Neutrophil (primary cell): ENCODE measurements at regions not wholly inside any gene's neighbourhood (a gene's known extent, or its start where the extent isn't known, plus 50 kb on each side); places are given as distances from the start of the nearest gene placed in this dataset.

Experiments used
- H3K27ac ChIP-seq: fragments of 200-600 bp; sonication (generic); 2 replicates; pipeline ENCODE4 v1.5.1; 2016; ENCODE audit warnings: mild to moderate bottlenecking, moderate library complexity
- H3K27me3 ChIP-seq: fragments of 200-600 bp; sonication (generic); 2 replicates; pipeline ENCODE4 v1.6.0; 2016; ENCODE audit warnings: mild to moderate bottlenecking
- H3K36me3 ChIP-seq: fragments of 200-600 bp; sonication (generic); 2 replicates; pipeline ENCODE4 v1.5.1; 2017
- H3K4me1 ChIP-seq, 2 experiments: fragments of 200-600 bp in 1 of 2; sonication (generic) in 1 of 2; 1 replicate in 1 of 2; 2 replicates in 1 of 2; pipeline versions ENCODE4 v1.5.1 to v1.6.1; 2013 to 2016; ENCODE audit warnings: low read depth in 1 of 2, low read length in 1 of 2, mild to moderate bottlenecking in 1 of 2, moderate library complexity in 1 of 2; ENCODE audit not compliant: control insufficient read depth in 1 of 2, insufficient read depth in 1 of 2
- H3K4me3 ChIP-seq, 2 experiments: fragments of 200-600 bp in 1 of 2; sonication (generic) in 1 of 2; 1 replicate in 1 of 2; 2 replicates in 1 of 2; pipeline ENCODE4 v1.5.1; 2013 to 2016; ENCODE audit warnings: low read depth in 1 of 2, low read length in 1 of 2, mild to moderate bottlenecking in 1 of 2, moderate library complexity in 1 of 2
- H3K9me3 ChIP-seq: fragments of 200-600 bp; sonication (generic); 2 replicates; pipeline ENCODE4 v1.5.1; 2016
- CTCF ChIP-seq: fragments of 200-600 bp; sonication (generic); IDR thresholded peaks from 2 replicates; pipeline ENCODE4 v1.5.1; 2016; ENCODE audit warnings: antibody characterized with exemption

GRCh38 chrX:26442340-26442739, 226.4 kb downstream of the MAGEB5 start:
- no peak overlapping the region for H3K27ac ChIP-seq
- H3K9me3 ChIP-seq: no peaks in the 10 kb centered on the region
- H3K4me3 ChIP-seq: no peak overlapping the region
- no peak for TF ChIP-seq CTCF
- H3K36me3 ChIP-seq: no peaks in the 10 kb centered on the region
- no peaks in the 10 kb centered on the region for H3K27me3 ChIP-seq
- no peaks in the 10 kb centered on the region for H3K4me1 ChIP-seq

GRCh38 chrX:26414534-26414933, 198.6 kb downstream of the MAGEB5 start:
- Histone ChIP-seq H3K27me3 (no peaks in the 10 kb centered on the region), H3K4me3 (no peak overlapping the region), H3K36me3 (no peaks in the 10 kb centered on the region), H3K4me1 (no peaks in the 10 kb centered on the region), H3K9me3 (no peaks in the 10 kb centered on the region), H3K27ac (no peak overlapping the region)
- TF ChIP-seq CTCF: no peak

- H3K27ac ChIP-seq: no peak overlapping the region
- no peaks in the 10 kb centered on the region for H3K4me1 ChIP-seq
- TF ChIP-seq CTCF: no peak
- no peaks in the 10 kb centered on the region for H3K27me3 ChIP-seq
- H3K36me3 ChIP-seq: no peaks in the 10 kb centered on the region
- no peaks in the 10 kb centered on the region for H3K9me3 ChIP-seq
- H3K4me3 ChIP-seq: no peak overlapping the region
Observed at GRCh38 chrX:26411045-26411444, 195.1 kb downstream of the MAGEB5 start.

GRCh38 chrX:26409636-26410035, 193.7 kb downstream of the MAGEB5 start:
- H3K9me3 ChIP-seq: no peaks in the 10 kb centered on the region
- no peaks in the 10 kb centered on the region for H3K4me1 ChIP-seq
- H3K36me3 ChIP-seq: no peaks in the 10 kb centered on the region
- H3K4me3 ChIP-seq: no peak overlapping the region
- H3K27me3 ChIP-seq: no peaks in the 10 kb centered on the region
- H3K27ac ChIP-seq: no peak overlapping the region
- TF ChIP-seq CTCF: no peak

GRCh38 chrX:26387906-26388305, 171.9 kb downstream of the MAGEB5 start:
- H3K4me1 ChIP-seq: no peaks in the 10 kb centered on the region
- TF ChIP-seq CTCF: no peak
- no peaks in the 10 kb centered on the region for H3K36me3 ChIP-seq
- no peaks in the 10 kb centered on the region for H3K9me3 ChIP-seq
- H3K27me3 ChIP-seq: no peaks in the 10 kb centered on the region
- no peak overlapping the region for H3K4me3 ChIP-seq
- no peak overlapping the region for H3K27ac ChIP-seq
